ENCODE measurements at regions not wholly inside any gene's neighbourhood (a gene's known extent, or its start where the extent isn't known, plus 50 kb on each side); places are given as distances from the start of the nearest gene placed in this dataset.

DNA sequence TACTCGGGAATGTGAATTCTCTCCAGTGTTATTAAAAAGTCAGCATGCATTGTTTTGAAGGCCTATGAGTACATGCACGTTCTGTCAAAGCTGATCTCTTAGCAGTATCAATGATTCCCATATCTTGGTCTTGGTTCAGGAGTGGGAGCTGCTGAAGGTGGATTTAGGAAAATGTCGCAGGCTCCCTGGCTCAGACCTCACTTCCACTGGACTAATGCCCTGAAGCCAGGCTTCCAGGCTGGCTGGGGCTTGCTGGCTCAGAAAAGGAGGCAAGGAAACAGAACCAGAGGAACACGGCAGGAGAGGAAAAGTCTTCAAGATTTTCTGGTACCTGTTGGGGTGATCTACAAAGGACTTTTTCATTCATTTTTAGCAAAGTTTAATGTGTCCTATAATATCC, 81.6 kb downstream of the OLIG3 start:
- peaks cover 2% of the 10 kb centered on the region for H3K27me3 Mint-ChIP-seq
- H3K27ac Mint-ChIP-seq: no peak overlapping the region
- DNase-seq (ENCODE audit: low spot score in 2 of 2) (no peak), ATAC-seq (ENCODE audit: low read depth) (no peak)
- H3K4me1 Mint-ChIP-seq: peaks cover 9% of the 10 kb centered on the region
- H3K36me3 Mint-ChIP-seq: no peaks in the 10 kb centered on the region
- H3K9me3 Mint-ChIP-seq: peaks cover 5% of the 10 kb centered on the region
- H3K4me3 Mint-ChIP-seq: no peak overlapping the region

DNA sequence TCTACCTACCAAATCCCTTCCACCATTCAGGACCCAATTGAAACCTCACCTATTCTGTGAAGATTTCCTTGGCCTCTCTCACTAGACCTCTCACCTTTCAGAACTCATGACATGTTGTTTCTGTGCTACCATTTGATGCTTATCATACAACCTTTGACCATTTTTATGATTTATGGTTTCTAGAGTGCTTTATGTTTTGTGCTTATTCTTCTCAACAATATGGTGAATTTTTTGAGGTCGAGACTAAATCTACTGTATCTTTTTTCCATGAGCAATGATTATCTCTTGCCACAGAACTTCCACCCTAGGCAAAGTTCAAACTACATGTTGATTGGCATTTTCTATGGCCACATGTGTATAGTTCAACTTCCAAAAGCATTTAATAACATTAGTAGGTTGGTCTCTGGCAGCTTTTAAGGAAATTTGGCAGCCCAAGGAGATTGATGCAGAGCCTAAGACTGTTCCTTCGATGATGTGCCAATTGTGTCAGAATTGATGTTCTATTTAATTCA, 84.9 kb downstream of the OLIG3 start:
- Mint-ChIP-seq H3K27ac (no peak overlapping the region), H3K4me1 (peaks cover 4% of the 10 kb centered on the region), H3K36me3 (no peaks in the 10 kb centered on the region), H3K9me3 (peaks cover 7% of the 10 kb centered on the region), H3K4me3 (no peak overlapping the region), H3K27me3 (peaks cover 2% of the 10 kb centered on the region)
- no peak for ATAC-seq (ENCODE audit: low read depth)
- DNase-seq (ENCODE audit: low spot score in 2 of 2): no peak

- Mint-ChIP-seq H3K27ac (no peak overlapping the region), H3K4me1 (peaks cover 4% of the 10 kb centered on the region), H3K36me3 (no peaks in the 10 kb centered on the region), H3K9me3 (peaks cover 7% of the 10 kb centered on the region), H3K4me3 (no peak overlapping the region), H3K27me3 (no peaks in the 10 kb centered on the region)
- ATAC-seq (ENCODE audit: low read depth) (no peak), DNase-seq (ENCODE audit: low spot score in 2 of 2) (no peak)
Observed at GRCh38 chr6:137407816-137408215, 86.4 kb downstream of the OLIG3 start.

- H3K4me3 Mint-ChIP-seq: no peak overlapping the region
- no peaks in the 10 kb centered on the region for H3K27me3 Mint-ChIP-seq
- ATAC-seq (ENCODE audit: low read depth): peak; percentile 61
- no peak overlapping the region for H3K27ac Mint-ChIP-seq
- H3K4me1 Mint-ChIP-seq: peaks cover 4% of the 10 kb centered on the region
- H3K36me3 Mint-ChIP-seq: no peaks in the 10 kb centered on the region
- H3K9me3 Mint-ChIP-seq: peaks cover 7% of the 10 kb centered on the region
- no peak for DNase-seq (ENCODE audit: low spot score in 2 of 2)
Observed at GRCh38 chr6:137405806-137406205, 88.4 kb downstream of the OLIG3 start.

DNA sequence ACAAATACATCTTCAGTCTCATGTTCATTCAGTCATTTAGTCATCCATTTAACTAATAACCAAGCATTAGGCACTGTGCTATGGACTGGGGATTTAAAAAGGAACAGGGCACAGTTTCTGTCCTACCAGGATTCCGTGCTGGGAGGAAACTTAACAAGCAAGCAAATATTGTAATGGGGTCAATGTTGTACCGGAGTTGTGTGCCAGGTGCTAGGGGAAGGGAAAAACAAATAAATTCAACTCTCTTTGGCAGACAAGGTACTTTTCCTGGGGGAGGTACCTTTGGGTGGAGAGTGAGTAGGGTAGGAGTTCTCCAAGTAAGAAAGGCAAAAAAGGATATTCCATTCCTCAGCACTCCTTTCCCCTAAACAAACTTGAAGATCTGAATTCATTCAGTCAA, 90.3 kb downstream of the OLIG3 start:
- DNase-seq (ENCODE audit: low spot score in 2 of 2) (no peak), ATAC-seq (ENCODE audit: low read depth) (no peak)
- no peak overlapping the region for H3K27ac Mint-ChIP-seq
- no peaks in the 10 kb centered on the region for H3K36me3 Mint-ChIP-seq
- no peak overlapping the region for H3K4me3 Mint-ChIP-seq
- peaks cover 4% of the 10 kb centered on the region for H3K4me1 Mint-ChIP-seq
- no peaks in the 10 kb centered on the region for H3K27me3 Mint-ChIP-seq
- H3K9me3 Mint-ChIP-seq: peaks cover 5% of the 10 kb centered on the region

- ATAC-seq (ENCODE audit: low read depth) (no peak), DNase-seq (ENCODE audit: low spot score in 2 of 2) (no peak)
- no peaks in the 10 kb centered on the region for H3K27me3 Mint-ChIP-seq
- H3K27ac Mint-ChIP-seq: no peak overlapping the region
- H3K4me1 Mint-ChIP-seq: peaks cover 4% of the 10 kb centered on the region
- H3K36me3 Mint-ChIP-seq: no peaks in the 10 kb centered on the region
- H3K4me3 Mint-ChIP-seq: no peak overlapping the region
- peaks cover 5% of the 10 kb centered on the region for H3K9me3 Mint-ChIP-seq
Observed at GRCh38 chr6:137403443-137403842, 90.8 kb downstream of the OLIG3 start.

GRCh38 chr6:137402143-137402680, 92.0 kb downstream of the OLIG3 start:
- H3K27me3 Mint-ChIP-seq: peaks cover 3% of the 10 kb centered on the region

DNA sequence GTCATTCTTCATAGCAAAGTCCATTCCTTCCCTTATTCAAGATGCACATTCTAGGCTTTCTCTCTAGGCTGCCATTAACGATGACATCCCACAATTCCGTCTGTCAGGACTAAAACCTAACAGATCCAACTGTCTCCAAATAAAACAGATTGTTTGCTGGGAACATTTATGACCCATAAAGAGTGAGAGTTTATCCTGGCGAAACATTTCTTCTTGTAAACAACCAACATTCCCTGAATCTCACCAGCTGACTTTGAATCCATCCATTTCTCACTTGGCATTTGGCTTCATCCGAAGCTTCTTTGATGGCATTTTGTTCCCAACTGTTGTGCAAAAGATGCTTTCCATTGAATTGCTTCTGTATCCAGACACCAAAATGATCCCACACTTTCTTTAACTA, 93.1 kb downstream of the OLIG3 start:
- Mint-ChIP-seq H3K27ac (no peak overlapping the region), H3K36me3 (no peaks in the 10 kb centered on the region), H3K27me3 (peaks cover 3% of the 10 kb centered on the region), H3K9me3 (no peaks in the 10 kb centered on the region), H3K4me1 (peaks cover 4% of the 10 kb centered on the region), H3K4me3 (no peak overlapping the region)
- ATAC-seq (ENCODE audit: low read depth) (no peak), DNase-seq (ENCODE audit: low spot score in 2 of 2) (no peak)

More at GRCh38 chr6:137402143-137402680, 92.0 kb downstream of the OLIG3 start:
- no peaks in the 10 kb centered on the region for H3K36me3 Mint-ChIP-seq
- no peak for DNase-seq (ENCODE audit: low spot score in 2 of 2)
- peaks cover 4% of the 10 kb centered on the region for H3K4me1 Mint-ChIP-seq
- no peak overlapping the region for H3K4me3 Mint-ChIP-seq
- H3K27ac Mint-ChIP-seq: no peak overlapping the region
- H3K9me3 Mint-ChIP-seq: peaks cover 2% of the 10 kb centered on the region
- ATAC-seq (ENCODE audit: low read depth): no peak

DNA sequence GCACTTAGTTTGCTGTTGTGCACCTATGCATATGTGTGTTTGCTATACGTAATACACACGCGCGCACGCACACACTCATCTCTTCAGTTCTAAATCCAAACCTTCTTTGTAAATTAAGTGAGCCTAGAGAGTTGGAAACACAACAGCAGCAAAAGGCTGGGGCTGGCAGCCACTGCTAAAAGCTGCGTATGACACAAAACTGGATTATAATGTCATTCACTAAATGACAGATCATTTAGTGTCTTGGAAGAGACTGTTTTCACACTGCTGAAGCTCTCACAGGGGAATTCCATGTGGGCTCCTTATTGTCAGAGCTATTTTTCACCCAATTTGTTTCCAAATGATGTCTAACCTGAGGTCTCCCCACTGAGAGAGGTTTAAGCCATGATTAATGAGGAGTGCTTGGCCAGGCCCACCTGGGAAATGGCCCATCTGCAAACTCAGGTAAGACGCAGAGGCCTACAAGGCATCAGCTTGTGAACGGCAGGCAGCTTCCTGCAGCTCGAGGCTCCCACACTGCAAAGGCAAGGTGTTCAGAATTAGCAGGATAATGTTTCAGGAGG, 94.2 kb downstream of the OLIG3 start:
- no peak for ATAC-seq (ENCODE audit: low read depth)
- H3K27me3 Mint-ChIP-seq: peaks cover 3% of the 10 kb centered on the region
- no peaks in the 10 kb centered on the region for H3K36me3 Mint-ChIP-seq
- H3K4me1 Mint-ChIP-seq: no peaks in the 10 kb centered on the region
- no peaks in the 10 kb centered on the region for H3K9me3 Mint-ChIP-seq
- H3K4me3 Mint-ChIP-seq: no peak overlapping the region
- DNase-seq (ENCODE audit: low spot score in 2 of 2): no peak
- H3K27ac Mint-ChIP-seq: no peak overlapping the region

DNA sequence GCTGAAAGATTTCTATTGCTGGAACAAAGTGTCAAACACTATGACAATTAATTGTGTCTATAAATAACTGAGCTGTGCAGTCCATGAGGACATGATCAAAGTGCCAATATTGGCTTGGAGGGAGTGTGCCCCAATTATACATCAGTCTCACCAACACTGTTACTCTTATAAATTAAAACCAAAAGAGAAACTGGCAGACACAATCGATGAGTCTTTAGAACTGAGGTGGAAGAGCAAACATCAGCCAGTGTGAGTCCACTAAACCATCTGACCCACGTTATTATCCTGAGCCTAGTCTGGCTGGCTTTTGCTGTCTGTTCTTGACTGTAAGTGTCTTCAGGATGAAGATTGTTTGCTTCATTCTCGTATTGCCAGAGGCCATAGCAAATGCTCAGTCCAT, 98.9 kb downstream of the OLIG3 start:
- H3K27me3 Mint-ChIP-seq: peaks cover 3% of the 10 kb centered on the region
- H3K4me3 Mint-ChIP-seq: no peak overlapping the region
- peaks cover under 1% of the 10 kb centered on the region for H3K4me1 Mint-ChIP-seq
- H3K9me3 Mint-ChIP-seq: no peaks in the 10 kb centered on the region
- ATAC-seq (ENCODE audit: low read depth) (no peak), DNase-seq (ENCODE audit: low spot score in 2 of 2) (no peak)
- no peaks in the 10 kb centered on the region for H3K36me3 Mint-ChIP-seq
- no peak overlapping the region for H3K27ac Mint-ChIP-seq

DNA sequence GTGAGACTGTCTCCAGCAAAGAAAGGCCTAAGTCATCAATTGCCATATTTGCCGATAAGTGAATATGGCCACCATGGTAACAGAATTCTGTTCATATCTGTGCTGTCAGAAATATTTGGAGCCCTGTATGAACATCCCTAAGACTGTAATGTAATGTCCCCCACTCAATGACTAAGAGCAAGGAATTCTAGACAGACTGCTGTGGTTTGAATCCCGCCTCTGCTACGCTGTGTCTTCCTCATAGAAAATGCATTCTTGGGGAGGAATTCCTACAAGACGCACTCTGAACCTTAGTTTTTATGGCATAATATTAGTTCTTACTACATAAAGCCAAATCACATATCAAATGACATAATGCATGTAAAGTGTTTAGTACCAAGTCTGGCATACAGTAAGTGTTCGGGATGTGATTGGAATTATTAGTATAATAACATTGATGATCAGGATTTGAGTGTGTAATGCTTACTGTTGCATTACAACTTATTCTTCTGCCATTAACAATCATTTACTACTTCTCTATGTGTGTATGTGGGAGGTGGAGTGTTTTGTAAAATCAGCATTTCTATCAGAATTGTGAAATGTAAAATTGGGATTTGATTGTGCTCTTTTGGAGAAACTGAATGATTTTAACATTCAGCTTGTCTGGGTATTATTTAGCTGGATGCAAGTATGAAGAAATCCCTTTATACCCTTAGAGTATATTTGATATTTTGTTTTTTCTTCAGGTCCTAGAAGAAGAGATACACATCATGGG, 103.0 kb downstream of the OLIG3 start:
- ATAC-seq (ENCODE audit: low read depth) (no peak), DNase-seq (ENCODE audit: low spot score in 2 of 2) (no peak)
- no peaks in the 10 kb centered on the region for H3K9me3 Mint-ChIP-seq
- peaks cover 17% of the 10 kb centered on the region for H3K4me1 Mint-ChIP-seq
- H3K27me3 Mint-ChIP-seq: no peaks in the 10 kb centered on the region
- H3K36me3 Mint-ChIP-seq: no peaks in the 10 kb centered on the region
- no peak overlapping the region for H3K4me3 Mint-ChIP-seq
- no peak overlapping the region for H3K27ac Mint-ChIP-seq

- ATAC-seq (ENCODE audit: low read depth): no peak
- H3K27ac Mint-ChIP-seq: no peak overlapping the region
- H3K4me3 Mint-ChIP-seq: no peak overlapping the region
- H3K36me3 Mint-ChIP-seq: peaks cover 2% of the 10 kb centered on the region
- H3K4me1 Mint-ChIP-seq: peaks cover 17% of the 10 kb centered on the region
- H3K9me3 Mint-ChIP-seq: peaks cover 1% of the 10 kb centered on the region
- H3K27me3 Mint-ChIP-seq: peaks cover 1% of the 10 kb centered on the region
- no peak for DNase-seq (ENCODE audit: low spot score in 2 of 2)
Observed at GRCh38 chr6:137390334-137390733, 103.9 kb downstream of the OLIG3 start.

DNA sequence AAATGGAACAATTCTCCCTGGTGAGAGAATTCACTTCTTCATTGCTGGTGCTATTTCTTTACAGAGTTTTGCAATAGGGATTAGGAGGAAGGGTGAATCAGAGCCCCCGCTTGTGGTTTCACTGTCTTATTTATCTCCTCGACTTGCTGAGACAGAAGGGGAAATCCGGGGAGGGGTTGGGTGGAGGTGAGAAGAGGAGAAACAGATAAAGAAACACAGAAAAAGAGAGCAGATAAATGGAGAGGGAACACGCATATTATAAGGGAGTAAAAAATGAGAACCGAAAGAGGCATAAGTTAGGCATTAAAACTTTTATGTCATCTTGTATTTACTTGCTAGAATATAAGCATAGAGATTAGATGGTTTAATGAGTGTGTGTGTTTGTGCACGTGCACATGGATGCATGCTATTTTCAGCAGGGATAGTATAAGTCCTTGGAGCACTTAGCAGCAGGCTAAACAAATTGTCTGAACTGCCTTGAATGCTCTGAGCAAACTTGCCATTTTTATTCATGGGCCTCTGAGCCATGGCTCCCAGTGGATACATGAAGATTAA, 105.0 kb downstream of the OLIG3 start:
- H3K4me3 Mint-ChIP-seq: peak overlapping the region; percentile 43
- H3K4me1 Mint-ChIP-seq: peaks cover 17% of the 10 kb centered on the region
- DNase-seq (ENCODE audit: low spot score in 2 of 2): peak in 1 of 2 donors; percentile 9
- peaks cover 1% of the 10 kb centered on the region for H3K9me3 Mint-ChIP-seq
- ATAC-seq (ENCODE audit: low read depth): peak; percentile 90
- H3K27ac Mint-ChIP-seq: peak overlapping the region; percentile 4
- H3K36me3 Mint-ChIP-seq: peaks cover 2% of the 10 kb centered on the region
- peaks cover 1% of the 10 kb centered on the region for H3K27me3 Mint-ChIP-seq

- Mint-ChIP-seq H3K4me1 (peaks cover 17% of the 10 kb centered on the region), H3K36me3 (peaks cover 2% of the 10 kb centered on the region), H3K27me3 (peaks cover 1% of the 10 kb centered on the region), H3K9me3 (peaks cover 1% of the 10 kb centered on the region), H3K4me3 (no peak overlapping the region), H3K27ac (no peak overlapping the region)
- DNase-seq (ENCODE audit: low spot score in 2 of 2): no peak
- no peak for ATAC-seq (ENCODE audit: low read depth)
Observed at GRCh38 chr6:137387096-137387764, 107.0 kb downstream of the OLIG3 start.

Measured in memory B cell (primary cell).